ENCODE measurements at regions not wholly inside any gene's neighbourhood (a gene's known extent, or its start where the extent isn't known, plus 50 kb on each side); places are given as distances from the start of the nearest gene placed in this dataset.
"Not testable (repeated sequence)": the region's sequence is repeated elsewhere in the genome, so short reads cannot be mapped to it uniquely, and the experiment has no call there.

- H3K27ac ChIP-seq (ENCODE audit: low read depth, low read length), result no peak overlapping the region
- no CpG with 5 or more reads among the region's 3 CpGs for WGBS (ENCODE audit: insufficient coverage)
Observed at GRCh38 chr6:119952696-119953095, 603.1 kb upstream of the MAN1A1 start.

GRCh38 chr6:119950681-119951080 lies 601.1 kb upstream of the MAN1A1 start:
- H3K4me1 ChIP-seq (ENCODE audit: control insufficient read depth, insufficient read depth, low read length), result no peaks in the 10 kb centered on the region
- no peak for DNase-seq (ENCODE audit: low read depth in 4 of 6, low spot score in 6 of 6)
- peaks cover 2% of the 10 kb centered on the region for H3K9me3 ChIP-seq (ENCODE audit: control insufficient read depth, insufficient read depth, low read length)
- H3K27ac ChIP-seq (ENCODE audit: low read depth, low read length), result no peak overlapping the region
- no peaks in the 10 kb centered on the region for H3K27me3 ChIP-seq (ENCODE audit: control insufficient read depth, insufficient read depth, low read length)
- no peaks in the 10 kb centered on the region for H3K36me3 ChIP-seq (ENCODE audit: control insufficient read depth, insufficient read depth, low read length)
- H3K4me3 ChIP-seq (ENCODE audit: low read depth, low read length), result no peak overlapping the region

More at GRCh38 chr6:119952696-119953095, 603.1 kb upstream of the MAN1A1 start:
- Histone ChIP-seq H3K4me1 (ENCODE audit: control insufficient read depth, insufficient read depth, low read length) (no peaks in the 10 kb centered on the region), H3K4me3 (ENCODE audit: low read depth, low read length) (no peak overlapping the region), H3K27me3 (ENCODE audit: control insufficient read depth, insufficient read depth, low read length) (no peaks in the 10 kb centered on the region), H3K9me3 (ENCODE audit: control insufficient read depth, insufficient read depth, low read length) (peaks cover 2% of the 10 kb centered on the region), H3K36me3 (ENCODE audit: control insufficient read depth, insufficient read depth, low read length) (no peaks in the 10 kb centered on the region)
- no peak for DNase-seq (ENCODE audit: low read depth in 4 of 6, low spot score in 6 of 6)

- Histone ChIP-seq H3K4me1 (ENCODE audit: control insufficient read depth, insufficient read depth, low read length) (no peaks in the 10 kb centered on the region), H3K27ac (ENCODE audit: low read depth, low read length) (no peak overlapping the region), H3K4me3 (ENCODE audit: low read depth, low read length) (no peak overlapping the region), H3K36me3 (ENCODE audit: control insufficient read depth, insufficient read depth, low read length) (no peaks in the 10 kb centered on the region), H3K9me3 (ENCODE audit: control insufficient read depth, insufficient read depth, low read length) (no peaks in the 10 kb centered on the region), H3K27me3 (ENCODE audit: control insufficient read depth, insufficient read depth, low read length) (no peaks in the 10 kb centered on the region)
- DNase-seq (ENCODE audit: low read depth in 4 of 6, low spot score in 6 of 6), result no peak
- WGBS (ENCODE audit: insufficient coverage), result 88% methylated on average over 3 of the region's 3 CpGs
Observed at GRCh38 chr6:119942078-119942752, 592.7 kb upstream of the MAN1A1 start.

GRCh38 chr6:119938752-119939151 lies 589.2 kb upstream of the MAN1A1 start:
- Histone ChIP-seq H3K4me3 (ENCODE audit: low read depth, low read length) (no peak overlapping the region), H3K27ac (ENCODE audit: low read depth, low read length) (no peak overlapping the region), H3K27me3 (ENCODE audit: control insufficient read depth, insufficient read depth, low read length) (no peaks in the 10 kb centered on the region), H3K4me1 (ENCODE audit: control insufficient read depth, insufficient read depth, low read length) (no peaks in the 10 kb centered on the region), H3K9me3 (ENCODE audit: control insufficient read depth, insufficient read depth, low read length) (no peaks in the 10 kb centered on the region), H3K36me3 (ENCODE audit: control insufficient read depth, insufficient read depth, low read length) (no peaks in the 10 kb centered on the region)
- no peak for DNase-seq (ENCODE audit: low read depth in 4 of 6, low spot score in 6 of 6)
- 0% methylated on average over 1 of the region's 1 CpG for WGBS (ENCODE audit: insufficient coverage)

- no peak for DNase-seq (ENCODE audit: low read depth in 4 of 6, low spot score in 6 of 6)
- no peak overlapping the region for H3K27ac ChIP-seq (ENCODE audit: low read depth, low read length)
- no CpG with 5 or more reads among the region's 1 CpG for WGBS (ENCODE audit: insufficient coverage)
- no peaks in the 10 kb centered on the region for H3K9me3 ChIP-seq (ENCODE audit: control insufficient read depth, insufficient read depth, low read length)
- no peaks in the 10 kb centered on the region for H3K27me3 ChIP-seq (ENCODE audit: control insufficient read depth, insufficient read depth, low read length)
- H3K36me3 ChIP-seq (ENCODE audit: control insufficient read depth, insufficient read depth, low read length), result no peaks in the 10 kb centered on the region
- no peaks in the 10 kb centered on the region for H3K4me1 ChIP-seq (ENCODE audit: control insufficient read depth, insufficient read depth, low read length)
- no peak overlapping the region for H3K4me3 ChIP-seq (ENCODE audit: low read depth, low read length)
Observed at GRCh38 chr6:119934816-119935215, 585.3 kb upstream of the MAN1A1 start.

GRCh38 chr6:119929121-119929520 lies 579.6 kb upstream of the MAN1A1 start:
- no peak for DNase-seq (ENCODE audit: low read depth in 4 of 6, low spot score in 6 of 6)
- Histone ChIP-seq H3K9me3 (ENCODE audit: control insufficient read depth, insufficient read depth, low read length) (no peaks in the 10 kb centered on the region), H3K36me3 (ENCODE audit: control insufficient read depth, insufficient read depth, low read length) (no peaks in the 10 kb centered on the region), H3K4me3 (ENCODE audit: low read depth, low read length) (no peak overlapping the region), H3K27me3 (ENCODE audit: control insufficient read depth, insufficient read depth, low read length) (no peaks in the 10 kb centered on the region), H3K27ac (ENCODE audit: low read depth, low read length) (no peak overlapping the region), H3K4me1 (ENCODE audit: control insufficient read depth, insufficient read depth, low read length) (no peaks in the 10 kb centered on the region)
- WGBS (ENCODE audit: insufficient coverage), result no CpG with 5 or more reads among the region's 2 CpGs

- not testable (repeated sequence) for DNase-seq (ENCODE audit: low read depth in 4 of 6, low spot score in 6 of 6); H3K4me3 ChIP-seq (ENCODE audit: low read depth, low read length); H3K36me3 ChIP-seq (ENCODE audit: control insufficient read depth, insufficient read depth, low read length); H3K4me1 ChIP-seq (ENCODE audit: control insufficient read depth, insufficient read depth, low read length); H3K27ac ChIP-seq (ENCODE audit: low read depth, low read length); H3K9me3 ChIP-seq (ENCODE audit: control insufficient read depth, insufficient read depth, low read length); H3K27me3 ChIP-seq (ENCODE audit: control insufficient read depth, insufficient read depth, low read length)
- WGBS (ENCODE audit: insufficient coverage), result 100% methylated on average over 1 of the region's 3 CpGs
Observed at GRCh38 chr6:119924888-119925287, 575.3 kb upstream of the MAN1A1 start.

GRCh38 chr6:119922814-119923213 lies 573.3 kb upstream of the MAN1A1 start:
- no peak overlapping the region for H3K27ac ChIP-seq (ENCODE audit: low read depth, low read length)
- no peaks in the 10 kb centered on the region for H3K36me3 ChIP-seq (ENCODE audit: control insufficient read depth, insufficient read depth, low read length)
- no CpG with 5 or more reads among the region's 2 CpGs for WGBS (ENCODE audit: insufficient coverage)
- peaks cover 10% of the 10 kb centered on the region for H3K9me3 ChIP-seq (ENCODE audit: control insufficient read depth, insufficient read depth, low read length)
- DNase-seq (ENCODE audit: low read depth in 4 of 6, low spot score in 6 of 6), result no peak
- no peak overlapping the region for H3K4me3 ChIP-seq (ENCODE audit: low read depth, low read length)
- no peaks in the 10 kb centered on the region for H3K4me1 ChIP-seq (ENCODE audit: control insufficient read depth, insufficient read depth, low read length)
- no peaks in the 10 kb centered on the region for H3K27me3 ChIP-seq (ENCODE audit: control insufficient read depth, insufficient read depth, low read length)

- Histone ChIP-seq H3K27me3 (ENCODE audit: control insufficient read depth, insufficient read depth, low read length) (no peaks in the 10 kb centered on the region), H3K36me3 (ENCODE audit: control insufficient read depth, insufficient read depth, low read length) (no peaks in the 10 kb centered on the region), H3K27ac (ENCODE audit: low read depth, low read length) (no peak overlapping the region), H3K4me3 (ENCODE audit: low read depth, low read length) (no peak overlapping the region), H3K9me3 (ENCODE audit: control insufficient read depth, insufficient read depth, low read length) (peaks cover 10% of the 10 kb centered on the region), H3K4me1 (ENCODE audit: control insufficient read depth, insufficient read depth, low read length) (no peaks in the 10 kb centered on the region)
- DNase-seq (ENCODE audit: low read depth in 4 of 6, low spot score in 6 of 6), result no peak
Observed at GRCh38 chr6:119921491-119922010, 572.0 kb upstream of the MAN1A1 start.

GRCh38 chr6:119917186-119917585 lies 567.6 kb upstream of the MAN1A1 start:
- Histone ChIP-seq H3K9me3 (ENCODE audit: control insufficient read depth, insufficient read depth, low read length) (peaks cover 2% of the 10 kb centered on the region), H3K27me3 (ENCODE audit: control insufficient read depth, insufficient read depth, low read length) (no peaks in the 10 kb centered on the region), H3K36me3 (ENCODE audit: control insufficient read depth, insufficient read depth, low read length) (no peaks in the 10 kb centered on the region), H3K27ac (ENCODE audit: low read depth, low read length) (no peak overlapping the region), H3K4me1 (ENCODE audit: control insufficient read depth, insufficient read depth, low read length) (no peaks in the 10 kb centered on the region), H3K4me3 (ENCODE audit: low read depth, low read length) (no peak overlapping the region)
- WGBS (ENCODE audit: insufficient coverage), result no CpG with 5 or more reads among the region's 1 CpG
- DNase-seq (ENCODE audit: low read depth in 4 of 6, low spot score in 6 of 6), result no peak
